H54 (cell line): ENCODE measurements at regions not wholly inside any gene's neighbourhood (a gene's known extent, or its start where the extent isn't known, plus 50 kb on each side); places are given as distances from the start of the nearest gene placed in this dataset.

Source experiments
- DNase-seq: peaks from one replicate; pipeline ENCODE4 v3.0.0; 2011; ENCODE audit warnings: low spot score, mixed read lengths; ENCODE audit not compliant: insufficient read length
- FAIRE-seq: peaks from 3 replicates; lab custom pipeline; 2011; peaks lifted over from hg19 to GRCh38; lab: Jason Lieb, UNC
- POLR2A ChIP-seq: IDR thresholded peaks from 2 replicates; pipeline ENCODE4 v1.6.1; 2011; ENCODE audit warnings: low read depth, mild to moderate bottlenecking, low read length

DNA sequence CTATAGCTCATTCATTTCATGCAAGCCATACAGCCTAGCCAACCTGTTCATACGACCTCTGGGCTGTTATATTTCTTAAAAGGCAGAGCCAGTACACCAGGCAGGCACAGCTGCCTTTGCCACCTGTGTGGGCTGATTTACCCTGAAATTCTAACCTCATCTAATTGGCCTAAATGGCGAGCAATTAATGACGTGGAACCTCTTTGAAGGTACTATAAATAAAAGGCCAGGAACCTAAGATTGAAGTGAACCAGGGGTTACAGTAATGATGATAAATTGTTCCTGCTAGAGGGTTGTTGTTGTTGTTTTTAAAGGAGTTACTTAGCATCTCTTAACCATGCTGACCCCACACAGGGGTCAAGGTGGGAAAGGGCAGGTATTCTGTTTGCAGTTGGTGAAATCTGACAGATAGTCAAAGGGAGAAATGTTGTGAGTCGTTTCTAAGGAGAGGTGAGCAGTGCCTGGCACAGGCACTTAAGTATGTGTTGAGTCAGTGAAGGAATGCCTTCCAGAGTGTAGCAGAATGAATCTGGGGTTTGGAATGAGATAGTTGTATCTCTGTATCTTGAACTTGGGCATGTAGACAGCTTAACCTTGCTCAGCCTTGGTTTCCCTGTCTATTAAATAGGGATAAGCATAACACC, 213.5 kb upstream of the NAV2 start:
- FAIRE-seq (no peak), DNase-seq (peak; percentile 12)

GRCh38 chr11:19493446-19494213, 219.0 kb upstream of the NAV2 start:
- no peak for TF ChIP-seq POLR2A
- no peak for FAIRE-seq
- no peak for DNase-seq

More for the DNA sequence above, 213.5 kb upstream of the NAV2 start:
- TF ChIP-seq POLR2A = no peak

GRCh38 chr11:19482319-19483100, 230.1 kb upstream of the NAV2 start:
- TF ChIP-seq POLR2A = no peak
- DNase-seq (no peak), FAIRE-seq (no peak)

DNA sequence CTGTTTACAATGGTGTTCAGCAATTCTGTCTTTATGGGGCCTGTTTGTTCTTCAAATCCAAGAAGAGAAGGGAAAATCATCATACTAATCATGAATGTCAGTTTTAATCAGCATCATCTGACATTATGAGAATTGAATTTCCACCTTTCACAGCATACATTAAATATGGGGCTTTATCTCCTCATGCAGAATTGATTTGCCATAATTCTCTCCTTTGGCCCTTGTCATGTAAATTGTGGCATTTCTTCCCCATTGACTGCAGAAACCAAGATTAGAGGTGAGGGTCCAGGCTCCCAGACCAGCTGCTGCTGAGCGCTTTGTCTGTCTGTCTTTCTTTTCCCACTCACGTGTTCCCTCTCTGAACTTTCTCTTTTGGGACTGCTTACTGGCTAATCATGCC, 232.1 kb upstream of the NAV2 start:
- DNase-seq (no peak), FAIRE-seq (no peak)
- TF ChIP-seq POLR2A = no peak

DNA sequence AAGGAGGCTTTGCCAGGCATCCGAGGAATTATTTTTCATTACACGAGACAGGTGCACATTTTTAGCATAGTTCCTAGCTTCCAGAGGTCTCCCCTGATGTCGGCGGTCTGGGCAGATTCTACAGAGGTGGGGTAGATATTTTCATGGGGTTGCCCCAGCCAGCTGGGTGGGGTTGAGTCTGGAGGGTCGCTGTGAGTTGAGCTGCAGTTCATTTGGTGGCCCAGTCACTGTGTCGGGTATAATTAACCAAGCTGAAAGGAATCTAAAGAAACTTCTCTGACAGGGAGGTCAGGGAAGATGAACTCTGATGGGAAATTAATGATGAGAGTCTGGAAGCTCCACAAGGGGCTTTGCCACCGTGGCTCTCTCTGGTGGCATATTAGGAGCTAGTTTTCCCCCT, 233.7 kb upstream of the NAV2 start:
- DNase-seq (no peak), FAIRE-seq (no peak)
- no peak for TF ChIP-seq POLR2A

- TF ChIP-seq POLR2A = no peak
- FAIRE-seq = no peak
- no peak for DNase-seq
These were observed 234.4 kb upstream of the E2F8 start for GRCh38 chr11:19474954-19475721.

- FAIRE-seq (no peak), DNase-seq (no peak)
- no peak for TF ChIP-seq POLR2A
These were observed 233.5 kb upstream of the E2F8 start for GRCh38 chr11:19474211-19474610.

DNA sequence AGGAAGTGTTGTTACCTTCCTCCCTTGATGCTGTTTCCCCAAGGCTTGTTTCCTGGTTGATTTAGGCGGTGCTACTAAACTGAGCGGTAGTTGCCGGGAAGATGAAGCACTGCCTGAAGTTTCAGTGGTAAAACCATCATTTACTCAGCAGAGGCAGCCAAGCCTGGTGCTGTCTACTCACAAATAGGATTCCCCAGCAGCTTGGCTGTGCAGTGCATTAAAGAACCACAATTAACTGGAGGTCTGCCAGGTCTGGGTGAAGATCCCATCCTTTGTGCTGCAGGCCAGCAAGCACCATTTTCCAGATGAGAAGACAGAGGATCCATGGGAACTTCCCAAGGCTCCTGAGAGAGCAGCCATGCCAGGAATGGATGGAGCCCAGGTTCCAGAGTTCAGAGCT, 231.9 kb upstream of the E2F8 start:
- no peak for TF ChIP-seq POLR2A
- FAIRE-seq (no peak), DNase-seq (no peak)

DNA sequence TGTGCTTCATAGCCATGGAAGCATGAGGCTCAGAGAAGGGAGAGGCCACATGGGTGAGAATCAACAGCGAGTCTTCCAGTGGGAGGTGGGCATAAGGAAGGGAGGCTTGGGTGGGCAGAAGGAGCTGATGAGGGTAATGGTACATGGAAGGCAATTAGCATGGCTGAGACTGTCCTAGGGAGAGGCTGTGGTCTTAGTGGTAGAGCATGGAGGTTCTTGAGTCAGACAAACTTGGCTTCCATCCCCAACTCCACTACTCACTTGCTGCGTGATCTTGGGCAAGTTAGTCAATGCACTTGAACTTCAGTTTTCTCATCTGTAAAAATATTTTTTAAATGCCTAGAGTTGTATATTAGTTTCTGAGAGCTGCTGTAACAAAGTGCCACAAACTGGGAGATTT, 227.2 kb upstream of the E2F8 start:
- no peak for TF ChIP-seq POLR2A
- no peak for FAIRE-seq
- DNase-seq = no peak

DNA sequence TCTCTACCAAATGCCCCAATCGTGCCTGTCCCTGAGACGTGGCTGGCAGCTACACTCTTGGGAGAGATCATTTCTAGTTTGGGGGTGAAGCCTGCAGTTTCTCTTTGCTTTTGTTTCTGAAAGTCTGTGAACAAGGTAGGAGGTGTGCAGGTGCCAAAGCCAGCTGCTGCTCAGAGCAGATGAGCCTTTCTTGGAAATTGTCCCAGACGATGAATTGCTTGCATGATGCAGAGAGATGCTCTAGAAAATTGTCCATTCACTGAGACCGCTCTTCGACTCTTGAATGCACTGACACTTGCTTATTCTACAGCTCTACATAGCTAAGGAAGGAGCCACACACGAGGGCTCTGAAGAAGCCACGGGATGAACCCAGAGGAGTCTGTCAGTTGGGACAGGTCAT, 225.6 kb upstream of the E2F8 start:
- no peak for DNase-seq
- FAIRE-seq = no peak
- TF ChIP-seq POLR2A = no peak

- DNase-seq (no peak), FAIRE-seq (no peak)
- TF ChIP-seq POLR2A = no peak
These were observed 223.2 kb upstream of the E2F8 start for GRCh38 chr11:19463976-19464375.

GRCh38 chr11:19460718-19461405, 220.1 kb upstream of the E2F8 start:
- no peak for FAIRE-seq
- no peak for TF ChIP-seq POLR2A
- DNase-seq = no peak

- FAIRE-seq (no peak), DNase-seq (no peak)
- no peak for TF ChIP-seq POLR2A
These were observed 218.5 kb upstream of the E2F8 start for GRCh38 chr11:19459240-19459639.
